ENCODE measurements at regions not wholly inside any gene's neighbourhood (a gene's known extent, or its start where the extent isn't known, plus 50 kb on each side); places are given as distances from the start of the nearest gene placed in this dataset.

GRCh38 chr15:37165395-37165794 is 65.0 kb upstream of the MEIS2 start:
- H3K4me3 Mint-ChIP-seq: no peak overlapping the region
- H3K36me3 Mint-ChIP-seq (ENCODE audit: low read depth): no peaks in the 10 kb centered on the region
- H3K4me1 ChIP-seq (ENCODE audit: insufficient read depth): no peaks in the 10 kb centered on the region
- peak overlapping the region; percentile 60; the same call in 1 of the 2 replicates for H2AFZ ChIP-seq
- no peak overlapping the region for H3K4me2 ChIP-seq
- no peak overlapping the region for H3K27ac ChIP-seq (ENCODE audit: low read depth)
- H3K27me3 ChIP-seq (ENCODE audit: insufficient read depth): no peaks in the 10 kb centered on the region
- TF ChIP-seq JUNB (IDR thresholded peaks at IDR 0.05; ENCODE audit: unreplicated experiment) (no peak), EZH2phosphoT487 (IDR thresholded peaks at IDR 0.05; ENCODE audit: unreplicated experiment) (no peak), NANOG (IDR thresholded peaks at IDR 0.05; ENCODE audit: borderline replicate concordance) (no peak), CTCF (conservative IDR thresholded peaks at IDR 0.05; ENCODE audit: low read depth in 2 of 2) (no peak), CREB1 (CRISPR knock-in tag; IDR thresholded peaks at IDR 0.05; ENCODE audit: low read depth) (no peak), ZNF462 (CRISPR knock-in tag; IDR thresholded peaks at IDR 0.05) (no peak), STAT1 (IDR thresholded peaks at IDR 0.05; ENCODE audit: unreplicated experiment) (no peak), ZNF331 (CRISPR knock-in tag; IDR thresholded peaks at IDR 0.05; ENCODE audit: low read depth) (no peak), POLR2AphosphoS5 (IDR thresholded peaks at IDR 0.05; ENCODE audit: low read depth) (no peak)
- ATAC-seq (no peak), DNase-seq (ENCODE audit: low spot score) (no peak)
- H3K4me3 ChIP-seq: no peak overlapping the region
- no peaks in the 10 kb centered on the region for H4K20me1 ChIP-seq (replicated peaks; ENCODE audit: insufficient read depth)
- no peak overlapping the region for H3K27ac Mint-ChIP-seq
- no peaks in the 10 kb centered on the region for H3F3A ChIP-seq (replicated peaks; ENCODE audit: low read depth)
- H3K4me1 Mint-ChIP-seq: no peaks in the 10 kb centered on the region
- no peaks in the 10 kb centered on the region for H3K9me2 ChIP-seq (ENCODE audit: insufficient read depth)
- no peaks in the 10 kb centered on the region for H3K27me3 Mint-ChIP-seq (ENCODE audit: insufficient read depth, low read depth, poor library complexity)
- no peaks in the 10 kb centered on the region for H3K36me3 ChIP-seq (ENCODE audit: insufficient read depth)
- no peaks in the 10 kb centered on the region for H3K9me3 Mint-ChIP-seq
- H3K79me2 ChIP-seq (replicated peaks; ENCODE audit: insufficient read depth): no peaks in the 10 kb centered on the region

All from GM23338 (cell line).